ENCODE measurements at regions not wholly inside any gene's neighbourhood (a gene's known extent, or its start where the extent isn't known, plus 50 kb on each side); places are given as distances from the start of the nearest gene placed in this dataset.
"Not testable (repeated sequence)": the region's sequence is repeated elsewhere in the genome, so short reads cannot be mapped to it uniquely, and the experiment has no call there.

DNA sequence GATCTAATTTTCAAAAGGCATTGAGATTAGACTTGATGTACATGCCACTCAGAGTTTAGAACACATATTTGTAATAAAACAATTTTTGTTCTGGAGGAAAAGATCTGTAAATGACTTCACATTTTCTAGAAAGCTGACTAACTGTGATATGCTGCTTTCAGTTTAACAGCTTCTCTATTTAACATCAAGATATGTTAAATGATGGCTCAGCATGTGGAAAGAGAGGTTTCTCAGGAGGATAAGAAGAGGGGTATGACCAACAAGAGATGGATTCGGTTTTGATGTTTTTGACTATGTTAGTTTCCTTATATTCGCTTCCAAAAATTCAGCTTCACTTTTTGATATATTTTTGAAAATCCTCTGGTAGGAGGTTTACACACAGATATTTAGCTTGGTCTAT lies 698.7 kb downstream of the GLUD2 start:
- no peak for DNase-seq

DNA sequence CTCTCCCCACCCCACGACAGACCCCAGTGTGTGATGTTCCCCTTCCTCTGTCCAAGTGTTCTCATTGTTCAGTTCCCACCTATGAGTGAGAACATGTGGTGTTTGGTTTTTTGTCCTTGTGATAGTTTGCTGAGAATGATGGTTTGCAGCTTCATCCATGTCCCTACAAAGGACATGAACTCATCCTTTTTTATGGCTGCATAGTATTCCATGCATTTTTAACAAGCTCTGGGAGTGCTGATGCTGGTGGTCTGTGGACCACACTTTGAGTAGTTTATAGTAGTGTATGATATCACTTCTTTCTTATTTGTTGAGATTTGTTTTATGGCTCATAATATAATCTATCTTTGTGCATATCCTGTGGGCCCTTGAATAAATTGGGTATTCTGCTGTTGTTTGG lies 706.2 kb downstream of the GLUD2 start:
- not testable (repeated sequence) for DNase-seq

DNA sequence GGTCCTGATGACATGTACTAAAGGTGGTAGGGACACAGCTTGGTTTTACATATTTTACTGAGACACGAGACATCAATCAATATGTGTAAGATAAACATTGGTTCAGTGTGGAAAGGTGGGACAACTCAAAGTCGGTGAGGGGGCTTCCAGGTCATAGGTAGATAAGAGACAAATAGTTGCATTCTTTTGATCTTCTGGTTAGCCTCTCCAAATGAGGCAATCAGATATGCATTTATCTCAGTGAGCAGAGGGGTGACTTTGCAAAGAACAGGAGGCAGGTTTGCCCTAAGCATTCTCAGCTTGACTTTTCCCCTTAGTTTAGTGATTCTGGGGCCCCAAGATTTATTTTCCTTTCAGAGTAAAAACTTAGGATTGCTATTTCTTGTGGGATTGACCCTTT lies 706.9 kb downstream of the GLUD2 start:
- no peak for DNase-seq

DNA sequence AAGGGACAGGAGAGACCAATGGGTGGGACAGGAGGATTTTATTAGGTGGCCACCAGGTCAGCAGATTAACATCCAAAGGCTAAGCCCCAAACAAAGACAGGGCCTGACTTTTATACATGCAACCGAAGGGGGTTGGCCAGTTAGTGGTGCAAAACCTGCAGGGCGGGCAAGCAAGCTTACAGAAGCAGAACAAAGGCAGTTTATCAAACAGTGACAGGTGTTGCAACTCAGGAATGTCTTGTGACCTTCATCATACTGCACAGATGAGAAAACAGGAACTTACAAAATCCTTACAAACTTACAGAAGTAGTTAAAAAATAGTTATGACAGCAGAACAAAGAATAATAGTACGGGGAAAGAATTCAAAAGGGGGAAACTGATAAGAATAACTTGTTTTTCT lies 708.1 kb downstream of the GLUD2 start:
- DNase-seq, result no peak

DNA sequence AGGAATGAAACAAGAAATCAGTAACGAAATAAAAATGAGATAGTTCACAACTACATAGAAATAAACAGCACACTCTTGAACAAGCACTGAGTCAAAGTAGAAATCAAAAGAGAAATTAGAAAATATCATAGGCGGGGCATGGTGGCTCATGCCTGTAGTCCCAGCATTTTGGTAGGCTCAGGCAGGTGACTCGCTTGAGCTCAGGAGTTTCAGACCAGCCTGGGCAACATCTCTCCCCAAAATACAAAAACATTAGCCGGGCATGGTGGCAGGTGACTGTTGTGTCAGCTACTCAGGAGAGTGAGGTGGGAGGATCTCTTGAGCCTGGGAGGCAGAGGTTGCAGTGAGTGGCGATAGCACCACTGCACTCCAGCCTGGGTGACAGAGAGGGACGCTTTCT lies 714.4 kb downstream of the GLUD2 start:
- DNase-seq, result no peak

DNA sequence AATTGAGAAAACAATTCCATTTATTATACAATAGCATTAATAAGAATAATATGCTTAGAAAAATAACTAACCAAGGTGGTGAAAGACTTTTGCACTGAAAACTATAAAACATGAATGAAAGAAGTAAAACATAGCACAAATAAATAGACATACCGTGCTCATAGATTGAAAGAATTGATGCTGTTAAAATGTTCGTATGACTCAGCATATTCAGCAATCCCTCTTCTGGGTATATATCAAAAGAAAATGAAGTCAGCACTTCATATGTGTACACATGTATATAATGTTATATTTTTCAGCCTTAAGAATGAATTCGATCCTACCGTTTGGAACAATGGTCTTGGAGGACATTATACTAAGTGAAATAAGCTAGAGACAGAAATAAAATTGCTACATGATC lies 716.3 kb downstream of the GLUD2 start:
- no peak for DNase-seq

DNA sequence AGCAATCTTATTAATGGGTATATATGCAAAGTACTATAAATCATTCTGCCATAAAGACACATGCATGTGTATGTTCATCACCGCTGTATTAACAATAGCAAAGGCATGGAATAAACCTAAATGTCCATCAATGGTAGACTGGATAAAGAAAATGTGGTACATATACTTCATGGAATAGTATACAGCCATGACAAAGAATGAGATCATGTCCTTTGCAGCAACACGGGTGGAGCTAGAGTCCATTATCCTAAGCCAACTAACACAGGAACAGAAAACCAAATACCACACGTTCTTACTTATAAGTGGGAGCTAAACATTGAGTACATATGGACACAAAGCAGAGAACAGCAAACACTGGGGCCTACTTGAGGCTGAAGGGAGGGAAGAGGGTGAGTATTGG lies 720.8 kb downstream of the GLUD2 start:
- DNase-seq, result not testable (repeated sequence)

DNA sequence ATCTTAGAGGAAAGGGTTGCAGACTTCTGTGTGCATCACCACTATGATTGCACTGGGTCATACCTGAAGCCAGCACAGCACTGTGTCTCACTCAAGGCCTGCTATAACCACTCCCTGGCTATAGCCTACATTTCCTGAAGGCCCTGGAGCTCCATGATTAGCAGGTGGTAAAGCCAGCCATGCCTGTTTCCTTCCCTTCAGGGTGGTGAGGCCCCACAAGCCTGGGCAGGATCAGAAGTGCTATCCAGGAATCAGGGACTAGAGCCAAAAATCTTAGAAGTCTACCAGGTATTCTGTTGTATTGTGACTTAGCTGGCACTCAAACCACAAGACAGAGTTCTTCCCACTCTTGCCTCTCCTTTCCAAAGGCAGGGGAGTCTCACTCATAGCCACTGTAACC lies 734.6 kb downstream of the GLUD2 start:
- DNase-seq, result no peak

DNA sequence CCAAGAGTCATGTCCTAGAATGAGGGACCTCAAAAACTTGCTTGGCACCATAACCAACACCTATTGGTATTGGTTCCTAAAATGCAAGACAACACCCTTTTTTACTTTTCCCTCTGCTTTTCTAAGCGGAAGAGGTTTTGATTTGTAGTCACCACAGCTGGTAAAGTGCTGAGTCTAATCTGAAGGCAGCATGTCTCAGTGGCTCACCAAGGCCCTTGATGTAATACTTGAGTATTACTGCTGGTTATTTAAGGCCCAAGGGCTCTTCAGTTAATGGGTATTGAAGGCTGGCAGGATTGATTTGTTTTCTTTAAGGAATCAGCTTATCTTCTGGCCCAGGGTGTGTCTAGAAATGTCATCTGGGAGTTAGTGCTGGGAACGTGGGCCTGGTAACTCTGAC lies 735.1 kb downstream of the GLUD2 start:
- DNase-seq, result no peak

DNA sequence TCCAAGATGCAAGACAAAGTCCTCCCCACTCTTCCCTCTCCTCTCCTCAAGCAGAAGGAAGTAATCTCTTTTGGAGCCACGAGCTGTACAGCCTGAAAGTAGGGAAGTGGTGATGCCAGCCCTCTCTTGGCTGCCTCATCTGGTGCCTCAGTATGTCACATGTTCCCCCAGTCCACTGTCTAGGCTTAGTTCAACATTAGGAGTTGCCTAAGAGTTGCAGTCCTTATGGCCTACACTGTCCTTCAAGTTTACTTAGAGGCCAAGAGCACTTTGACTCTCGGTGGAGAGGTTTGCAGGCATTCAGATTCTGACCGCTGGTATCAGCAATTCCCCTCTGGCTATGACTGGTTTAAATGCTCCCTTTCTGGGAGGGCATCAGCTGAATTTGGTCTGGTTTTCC lies 735.6 kb downstream of the GLUD2 start:
- DNase-seq, result no peak

DNA sequence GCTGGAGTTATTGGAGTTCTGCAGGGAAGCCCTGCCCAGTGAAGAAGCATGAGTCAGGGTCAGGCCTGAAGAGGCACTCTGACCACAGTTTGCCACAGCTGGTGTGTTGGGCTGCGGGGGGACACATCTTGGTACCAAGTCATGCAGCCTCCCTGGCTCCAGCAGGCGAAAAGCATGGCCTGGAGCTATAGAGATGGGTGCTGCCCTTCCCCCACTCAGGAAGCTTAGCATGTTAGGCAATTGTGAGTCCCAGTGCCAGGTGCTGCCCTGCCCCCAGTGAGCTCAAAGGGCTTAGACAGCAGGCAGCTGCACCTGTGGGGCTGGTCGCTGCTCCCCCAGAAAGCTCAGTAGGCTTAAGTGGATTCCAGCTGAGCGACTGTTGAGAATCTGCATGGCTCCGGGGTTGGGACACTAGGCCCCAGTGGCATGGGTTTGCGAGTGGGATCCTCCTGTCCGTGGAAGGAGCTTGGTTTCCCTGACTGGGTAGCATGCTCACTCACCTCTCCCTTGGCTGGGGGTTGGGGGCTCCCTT lies 755.5 kb downstream of the GLUD2 start:
- no peak for DNase-seq

DNA sequence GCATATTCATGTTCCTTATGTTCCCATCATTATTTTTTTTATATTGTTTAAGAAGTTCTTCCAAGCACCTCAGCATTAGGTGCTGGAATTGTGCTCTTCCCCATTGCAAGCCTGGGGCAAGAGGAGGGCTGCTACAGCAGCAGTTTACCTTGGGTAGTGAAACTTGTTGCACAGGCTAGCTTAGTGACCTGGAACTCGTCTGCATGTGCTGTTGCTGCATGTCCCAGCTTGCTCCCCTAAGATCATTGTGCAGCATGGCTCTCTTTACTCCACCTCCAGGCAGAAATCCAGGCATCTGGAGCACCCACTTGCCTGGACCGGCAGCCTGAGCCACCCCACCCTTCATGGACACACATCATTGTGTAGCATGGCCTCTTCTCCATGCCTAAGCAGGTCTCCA lies 776.0 kb downstream of the GLUD2 start:
- no peak for DNase-seq

DNA sequence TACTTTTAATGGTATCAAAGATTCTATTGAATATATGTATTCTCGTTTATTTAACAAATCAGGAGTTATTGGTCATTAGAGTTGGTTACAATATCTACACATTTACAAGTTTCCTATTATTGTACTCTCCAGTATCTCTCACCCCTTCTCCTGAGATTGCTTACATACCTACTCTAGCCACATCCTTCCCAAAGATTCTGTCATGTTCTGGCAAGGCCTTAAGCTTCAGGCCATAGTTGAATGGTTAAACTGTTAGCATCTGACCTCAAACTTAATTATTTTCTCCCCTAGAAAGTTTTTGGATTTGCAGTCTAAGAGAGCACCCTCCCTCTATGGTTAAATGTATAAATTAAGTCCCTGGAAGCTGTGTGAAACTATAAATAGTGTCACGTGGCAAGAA lies 784.2 kb downstream of the GLUD2 start:
- DNase-seq, result no peak

DNA sequence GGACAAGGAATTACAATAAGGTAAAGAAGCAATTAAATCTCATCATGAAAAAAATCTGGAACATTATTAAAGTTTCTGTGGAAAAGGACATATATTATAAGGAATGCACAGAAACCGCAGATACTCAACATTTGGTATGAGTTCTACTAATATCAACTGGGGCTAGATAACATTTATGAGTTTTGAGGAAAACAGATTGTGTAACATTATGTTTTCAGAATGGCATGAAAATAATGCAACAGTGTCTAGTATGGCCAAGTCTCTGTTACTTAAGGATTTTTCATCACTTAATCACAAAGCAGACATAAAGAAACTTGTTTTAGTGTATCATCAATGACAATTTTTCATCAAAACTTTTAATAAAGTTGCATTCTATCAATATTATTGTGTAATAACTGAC lies 785.0 kb downstream of the GLUD2 start:
- no peak for DNase-seq

DNA sequence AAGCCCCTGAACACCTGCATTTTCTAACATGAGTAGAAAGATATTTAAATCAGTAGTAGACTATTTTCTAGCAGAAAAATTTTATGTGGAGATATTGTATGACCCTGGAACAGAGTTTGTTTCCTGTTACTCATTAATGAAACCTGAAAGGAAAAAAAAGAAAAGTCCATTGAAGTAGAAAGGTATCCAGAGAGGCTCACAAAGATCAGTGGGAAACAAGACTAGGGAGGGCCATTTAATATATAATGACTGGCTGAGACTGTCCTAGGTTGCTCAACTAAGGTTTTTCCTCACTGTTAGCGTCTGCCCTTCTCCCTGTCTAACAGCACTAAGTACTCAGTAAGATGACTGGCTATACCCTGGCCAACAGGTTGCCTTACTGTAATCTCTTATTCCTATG lies 788.6 kb downstream of the GLUD2 start:
- no peak for DNase-seq

DNA sequence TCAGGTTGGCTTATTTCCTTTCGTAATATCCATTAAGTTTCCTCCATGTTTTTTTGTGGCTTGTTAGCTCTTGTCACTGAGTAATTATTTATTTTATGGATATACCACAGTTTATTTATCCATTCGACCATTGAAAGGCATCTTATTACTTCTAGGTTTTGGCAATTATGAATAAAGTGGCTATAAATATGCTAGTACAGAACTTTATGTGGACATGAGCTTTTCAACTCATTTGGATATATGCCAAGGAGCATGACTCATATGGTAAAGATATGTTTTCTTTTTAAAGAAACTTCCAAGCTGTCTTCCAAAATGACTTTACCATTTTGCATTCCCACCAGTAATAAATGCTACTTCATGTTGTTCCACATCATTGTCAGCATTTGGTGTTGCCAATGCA lies 803.6 kb downstream of the GLUD2 start:
- DNase-seq, result no peak

DNA sequence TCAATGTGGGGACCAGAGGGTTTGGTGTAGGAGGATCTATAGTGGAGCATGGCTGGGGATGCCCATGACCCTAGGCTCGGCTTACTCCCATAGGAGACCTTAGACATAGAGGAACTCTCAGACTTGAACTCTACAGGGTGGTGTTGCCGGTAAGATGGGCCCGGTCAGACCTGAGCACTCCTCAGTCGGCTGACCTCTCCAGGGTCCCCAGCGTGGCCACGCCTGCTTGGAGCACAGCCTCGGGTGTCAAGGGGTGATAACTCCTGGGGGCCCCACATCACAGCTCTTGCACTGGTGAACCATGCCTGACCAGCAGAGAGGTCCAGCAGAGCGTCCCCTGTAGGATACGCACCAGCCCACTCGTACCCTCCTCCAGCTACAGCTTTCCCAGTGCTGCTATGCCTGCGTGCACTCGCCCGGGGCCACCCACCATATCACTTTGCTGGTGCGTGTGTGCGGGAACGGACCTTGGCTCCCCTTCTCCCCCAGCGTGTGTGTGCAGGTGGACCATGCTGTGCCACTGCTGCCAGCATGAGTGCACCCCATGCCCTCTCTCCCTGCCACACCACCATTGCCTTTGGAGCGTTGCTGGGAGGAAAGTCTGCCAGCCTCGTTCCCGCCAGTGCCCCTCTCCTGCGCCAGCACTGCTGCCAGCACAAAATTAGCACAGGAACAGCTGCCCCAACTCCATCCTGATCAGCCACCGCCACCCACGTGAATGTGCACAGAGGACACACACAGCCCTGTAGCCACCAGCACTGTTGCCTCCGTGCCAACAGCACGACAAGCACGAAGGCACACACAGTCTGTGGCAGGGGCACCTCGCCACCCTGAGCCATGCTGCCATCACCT lies 806.6 kb downstream of the GLUD2 start:
- DNase-seq, result no peak

DNA sequence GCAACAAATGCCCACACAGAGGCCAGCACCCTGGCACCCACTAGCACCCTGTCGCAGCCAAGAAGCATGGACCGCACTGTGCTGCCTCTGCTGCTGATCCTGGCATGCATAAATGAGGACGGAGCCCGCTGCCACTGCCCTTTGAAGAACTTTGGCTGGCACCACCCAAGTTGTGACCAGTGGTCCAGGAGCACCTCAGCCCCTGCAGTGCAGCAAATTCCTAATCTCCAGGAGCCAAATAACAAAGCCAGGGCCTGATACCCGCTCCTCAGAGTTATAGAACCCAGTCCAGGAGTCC lies 807.2 kb downstream of the GLUD2 start:
- no peak for DNase-seq

DNA sequence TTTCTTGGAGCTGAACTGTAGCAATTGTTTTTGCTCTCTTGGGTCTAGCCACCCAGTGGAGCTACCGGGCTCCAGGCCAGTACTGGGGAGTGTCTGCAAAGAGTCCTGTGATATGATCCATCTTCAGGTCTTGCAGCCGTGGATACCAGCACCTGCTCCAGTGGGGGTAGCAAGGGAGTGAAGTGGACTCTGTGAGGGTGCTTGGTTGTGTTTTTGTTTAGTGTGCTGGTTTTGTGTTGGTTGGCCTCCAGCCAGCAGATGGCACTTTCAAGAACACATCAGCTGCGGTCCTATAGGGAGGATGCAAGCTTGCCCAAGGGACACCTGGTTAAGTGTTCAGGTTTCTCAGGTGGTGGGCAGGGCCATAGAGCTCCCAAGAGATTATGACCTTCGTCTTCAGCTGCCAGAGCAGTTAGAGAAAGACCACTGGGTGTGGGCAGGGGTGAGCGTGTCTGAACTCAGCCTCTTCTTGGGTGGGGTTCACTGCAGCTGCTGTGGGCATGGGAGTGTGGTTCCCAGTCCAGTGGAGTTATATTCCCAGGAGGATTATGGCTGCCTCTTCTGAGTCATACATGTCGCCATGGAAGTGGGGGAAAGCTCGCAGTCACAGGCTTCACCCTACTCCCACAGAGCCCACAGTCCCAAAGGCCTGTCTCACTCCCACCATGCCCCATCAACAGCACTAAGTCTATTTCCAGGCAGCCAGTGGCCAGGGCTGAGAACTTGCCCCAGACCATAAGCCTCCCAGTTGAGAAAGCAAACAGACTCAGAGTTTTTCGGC lies 811.6 kb downstream of the GLUD2 start:
- DNase-seq, result no peak

DNA sequence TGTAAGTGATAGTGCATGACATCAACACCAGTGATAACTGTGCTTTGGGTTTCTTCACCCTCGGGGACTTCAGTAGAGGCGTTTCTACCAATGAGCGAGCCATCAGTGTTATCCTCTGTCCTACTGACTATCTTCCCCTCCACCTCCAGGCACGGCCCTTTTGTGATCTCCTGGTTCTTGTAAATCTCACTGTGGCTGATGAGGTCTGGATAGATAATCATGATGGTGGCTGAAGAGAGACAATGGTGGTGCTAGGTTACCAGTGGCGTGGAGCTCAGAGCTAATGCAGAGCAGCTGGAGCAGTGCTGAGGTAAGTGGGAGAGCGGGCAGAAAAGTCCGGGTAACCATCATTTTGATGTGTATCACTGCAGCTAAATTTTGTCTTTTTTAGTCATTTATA lies 816.6 kb downstream of the GLUD2 start:
- no peak for DNase-seq

DNA sequence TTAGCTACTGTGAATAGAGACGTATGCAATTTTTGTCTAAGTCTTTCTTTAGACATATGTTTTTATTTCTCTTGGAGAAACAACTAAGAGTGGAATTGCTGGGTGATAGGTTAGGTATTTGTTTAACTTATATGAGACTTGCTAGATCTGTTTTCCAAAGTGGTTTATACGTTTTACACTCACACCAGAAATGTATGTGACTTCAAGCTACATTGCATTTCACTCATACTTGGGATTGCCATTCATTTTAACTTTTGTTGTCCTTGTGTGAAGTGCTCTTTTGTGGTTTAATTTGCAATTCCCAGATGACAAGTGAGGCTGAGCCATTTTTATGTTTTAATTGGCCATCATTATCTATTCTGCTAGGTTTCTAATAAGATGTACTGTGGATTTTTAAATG lies 817.2 kb downstream of the GLUD2 start:
- DNase-seq, result no peak

DNA sequence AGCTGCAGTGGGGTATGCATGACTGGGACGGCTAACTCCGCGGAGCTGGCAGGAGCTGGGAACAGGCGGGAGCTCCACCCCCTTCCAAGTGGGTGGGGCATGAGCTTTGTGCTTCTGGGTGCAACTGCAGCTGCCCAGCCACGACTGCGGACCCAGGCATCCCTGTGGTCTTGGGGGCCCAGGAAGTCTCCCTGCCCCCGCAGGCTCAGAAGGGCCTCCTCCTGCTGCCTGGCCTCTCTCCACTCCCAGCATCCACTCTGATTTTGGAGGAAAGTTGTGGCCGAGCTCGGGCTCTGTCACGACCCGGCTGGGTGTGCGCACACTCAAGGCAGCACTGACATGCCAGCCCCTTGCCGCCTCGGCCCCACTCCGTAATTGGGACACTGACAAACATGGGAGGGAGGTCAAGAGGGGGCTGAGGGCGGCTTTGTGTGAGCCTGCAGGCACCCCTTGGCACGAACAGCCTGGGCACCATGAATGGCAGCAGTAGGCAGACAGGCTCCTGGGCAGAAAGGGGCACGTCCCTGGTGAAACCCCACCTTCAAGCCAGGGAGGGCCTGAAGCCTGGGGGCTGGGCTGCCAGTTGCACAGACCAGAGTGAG lies 822.6 kb downstream of the GLUD2 start:
- no peak for DNase-seq

DNA sequence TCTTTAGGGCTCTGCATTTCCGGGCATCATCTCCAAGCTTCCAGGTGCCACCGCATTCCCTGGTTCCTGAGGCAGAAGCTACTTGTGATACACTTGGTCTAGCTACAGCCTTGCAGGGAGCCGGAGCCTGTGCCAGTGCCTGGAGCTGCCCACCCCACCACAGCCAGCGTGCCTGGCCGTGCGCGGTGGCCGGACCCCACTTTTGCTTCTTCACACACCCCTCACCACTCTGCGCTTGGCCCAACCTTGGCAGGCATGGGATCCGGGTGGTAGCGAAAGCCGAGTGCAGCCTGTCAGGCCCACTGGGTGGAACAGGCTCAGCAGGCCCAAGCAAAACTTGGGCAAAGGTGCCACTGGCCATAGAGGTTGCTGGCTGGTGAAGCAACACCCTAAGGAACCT lies 823.7 kb downstream of the GLUD2 start:
- no peak for DNase-seq

DNA sequence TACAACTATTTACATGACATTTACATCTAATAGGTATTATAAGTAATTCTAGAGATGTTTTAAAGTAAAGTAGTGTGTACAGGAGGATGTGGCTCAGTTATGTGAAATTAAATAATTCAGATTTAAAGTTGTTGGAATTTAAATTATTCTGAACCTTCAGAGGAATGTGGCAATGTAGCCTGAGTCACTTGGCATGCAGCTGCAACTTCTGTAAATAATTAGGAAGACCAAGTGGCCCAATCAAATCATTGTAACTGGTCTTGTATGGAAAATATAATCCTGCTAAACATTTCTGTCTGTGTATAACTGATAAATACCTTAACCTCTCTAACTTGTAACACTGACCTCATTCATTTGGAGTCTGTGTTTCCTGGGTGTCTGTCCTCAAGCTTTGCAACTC lies 828.9 kb downstream of the GLUD2 start:
- no peak for DNase-seq

All from NCI-H187 (cell line).